SK-N-SH (cell line): ENCODE measurements at regions not wholly inside any gene's neighbourhood (a gene's known extent, or its start where the extent isn't known, plus 50 kb on each side); places are given as distances from the start of the nearest gene placed in this dataset.

Experiments used
- CTCF ChIA-PET: fragments of 300-600, 350-600 bp; formaldehyde crosslinking; extraction: SDS; loops from one replicate; lab custom pipeline; 2021; lab: Yijun Ruan, JAX
- POLR2A ChIA-PET: fragments of 350-600 bp; sonication (Branson Sonifier 250); formaldehyde crosslinking; extraction: SDS; loops from one replicate; lab custom pipeline; 2020; ENCODE audit warnings: antibody characterized with exemption, inconsistent platforms; lab: Yijun Ruan, JAX
- DNase-seq: peaks from one replicate; pipeline ENCODE4 v3.0.0; 2012
- H2AFZ ChIP-seq: fragments of 200-600 bp; sonication (generic); 2 replicates; pipeline ENCODE4 v1.8.1; 2016; ENCODE audit warnings: antibody characterized with exemption, mild to moderate bottlenecking, low read depth
- H3F3A ChIP-seq: fragments of 200-600 bp; sonication (generic); replicated peaks from 2 replicates; pipeline ENCODE3; 2016; ENCODE audit warnings: antibody characterized with exemption, mild to moderate bottlenecking; ENCODE audit not compliant: insufficient read depth
- H3K27ac ChIP-seq, 2 experiments: fragments of 200-500 bp in 1 of 2; fragments of 200-600 bp in 1 of 2; sonication (Bioruptor generic) in 1 of 2; sonication (generic), shearing (Covaris generic) in 1 of 2; 2 replicates each; pipeline versions ENCODE4 v1.5.1 to v1.6.1; 2014 to 2016; ENCODE audit warnings: low read depth in 2 of 2, inconsistent platforms in 1 of 2, low read length in 1 of 2, mild to moderate bottlenecking in 1 of 2, mixed read lengths in 1 of 2
- H3K27me3 ChIP-seq: fragments of 200-600 bp; sonication (generic), shearing (Covaris generic); 2 replicates; pipeline ENCODE4 v1.6.1; 2016; ENCODE audit warnings: mixed run types; ENCODE audit not compliant: insufficient read depth
- H3K36me3 ChIP-seq, 2 experiments: fragments of 200-500 bp in 1 of 2; fragments of 200-600 bp in 1 of 2; sonication (Bioruptor generic) in 1 of 2; sonication (generic) in 1 of 2; replicated peaks in 1 of 2; 2 replicates each; pipeline versions ENCODE3 to v1.5.1; 2014 to 2016; ENCODE audit warnings: low read length in 1 of 2, mild to moderate bottlenecking in 1 of 2; ENCODE audit not compliant: insufficient read depth in 2 of 2, control insufficient read depth in 1 of 2
- H3K4me1 ChIP-seq, 2 experiments: fragments of 200-500 bp in 1 of 2; fragments of 200-600 bp in 1 of 2; sonication (Bioruptor generic) in 1 of 2; sonication (generic), shearing (Covaris generic) in 1 of 2; 2 replicates each; pipeline versions ENCODE4 v1.5.1 to v1.6.1; 2014 to 2016; ENCODE audit warnings: low read depth in 1 of 2, low read length in 1 of 2, mixed run types in 1 of 2; ENCODE audit not compliant: insufficient read depth in 2 of 2, control insufficient read depth in 1 of 2
- H3K4me2 ChIP-seq: fragments of 200-600 bp; sonication (generic), shearing (Covaris generic); 2 replicates; pipeline ENCODE4 v1.6.1; 2017; ENCODE audit warnings: mixed run types
- H3K4me3 ChIP-seq, 2 experiments: fragments of 200-500 bp in 1 of 2; fragments of 200-600 bp in 1 of 2; sonication (Bioruptor generic) in 1 of 2; sonication (generic), shearing (Covaris generic) in 1 of 2; 2 replicates each; pipeline versions ENCODE4 v1.5.1 to v1.8.1; 2014 to 2016; ENCODE audit warnings: low read depth in 2 of 2, inconsistent platforms in 1 of 2, low read length in 1 of 2, mild to moderate bottlenecking in 1 of 2, mixed read lengths in 1 of 2, moderate library complexity in 1 of 2
- H3K79me2 ChIP-seq: fragments of 200-600 bp; sonication (generic); 2 replicates; pipeline ENCODE4 v1.8.1; 2017; ENCODE audit warnings: mild to moderate bottlenecking; ENCODE audit not compliant: insufficient read depth
- H3K9ac ChIP-seq: fragments of 200-600 bp; sonication (generic); 2 replicates; pipeline ENCODE4 v1.6.1; 2017; ENCODE audit warnings: mixed run types
- H3K9me2 ChIP-seq: fragments of 200-600 bp; sonication (generic); 2 replicates; pipeline ENCODE4 v1.6.1; 2017; ENCODE audit warnings: mixed run types
- H3K9me3 ChIP-seq: fragments of 200-600 bp; sonication (generic); 2 replicates; pipeline ENCODE4 v1.6.1; 2017; ENCODE audit warnings: mixed run types, mild to moderate bottlenecking, moderate library complexity
- H4K20me1 ChIP-seq: fragments of 200-600 bp; sonication (generic); 2 replicates; pipeline ENCODE4 v1.6.1; 2017; ENCODE audit warnings: mild to moderate bottlenecking, mixed run types; ENCODE audit not compliant: insufficient read depth
- CHD2 ChIP-seq: fragments of 150-350 bp; IDR thresholded peaks from 2 replicates; pipeline ENCODE4 v1.6.1; 2018; ENCODE audit warnings: low read length; ENCODE audit not compliant: partially characterized antibody
- CTCF ChIP-seq: fragments of 200-600 bp; sonication (generic); IDR thresholded peaks from 2 replicates; pipeline ENCODE4 v1.6.1; 2017; ENCODE audit warnings: antibody characterized with exemption, mild to moderate bottlenecking, moderate library complexity
- ELF1 ChIP-seq: IDR thresholded peaks from 2 replicates; pipeline ENCODE4 v1.4.0; 2012
- EZH2phosphoT487 ChIP-seq: fragments of 200-600 bp; sonication (generic); IDR thresholded peaks from 2 replicates; pipeline ENCODE4 v1.6.1; 2017; ENCODE audit warnings: low read depth, mixed run types, mild to moderate bottlenecking, antibody characterized with exemption, moderate library complexity, borderline replicate concordance
- FOXJ3 ChIP-seq: sonication (generic); formaldehyde crosslinking; IDR thresholded peaks from 2 replicates; pipeline ENCODE4 v1.5.1; 2020; ENCODE audit warnings: mild to moderate bottlenecking, missing genetic modification reagents
- FOXM1 ChIP-seq: IDR thresholded peaks from 2 replicates; pipeline ENCODE4 v1.4.0; 2012; ENCODE audit warnings: low read depth, mild to moderate bottlenecking
- GABPA ChIP-seq: IDR thresholded peaks from 2 replicates; pipeline ENCODE4 v1.4.0; 2012; ENCODE audit warnings: low read depth, mild to moderate bottlenecking
- MAX ChIP-seq: IDR thresholded peaks from 2 replicates; pipeline ENCODE4 v1.4.0; 2012; ENCODE audit warnings: low read depth
- NFIC ChIP-seq: IDR thresholded peaks from 2 replicates; pipeline ENCODE4 v1.4.0; 2012; ENCODE audit warnings: borderline replicate concordance
- NRF1 ChIP-seq: IDR thresholded peaks from 2 replicates; pipeline ENCODE4 v1.6.1; 2012; ENCODE audit warnings: low read depth, mild to moderate bottlenecking, low read length
- POLR2AphosphoS5 ChIP-seq: IDR thresholded peaks from 2 replicates; pipeline ENCODE4 v1.6.1; 2012; ENCODE audit warnings: low read depth, low read length
- RAD21 ChIP-seq: IDR thresholded peaks from 2 replicates; pipeline ENCODE4 v1.6.1; 2012; ENCODE audit warnings: mild to moderate bottlenecking, low read length
- RFX5 ChIP-seq: IDR thresholded peaks from 2 replicates; pipeline ENCODE4 v1.6.1; 2012; ENCODE audit warnings: mild to moderate bottlenecking, improper control_type of control experiment, low read length
- SIN3A ChIP-seq: IDR thresholded peaks from 2 replicates; pipeline ENCODE4 v1.6.1; 2012; ENCODE audit warnings: low read depth, mild to moderate bottlenecking, low read length, moderate library complexity, borderline replicate concordance
- SMC3 ChIP-seq: IDR thresholded peaks from 2 replicates; pipeline ENCODE4 v1.6.1; 2012; ENCODE audit warnings: low read depth, low read length, improper control_type of control experiment
- TAF1 ChIP-seq: IDR thresholded peaks from 2 replicates; pipeline ENCODE4 v1.6.1; 2012; ENCODE audit warnings: low read depth, mild to moderate bottlenecking, low read length, moderate library complexity, borderline replicate concordance
- USF1 ChIP-seq: IDR thresholded peaks from 2 replicates; pipeline ENCODE4 v1.4.0; 2012; ENCODE audit warnings: low read depth, borderline replicate concordance
- USF2 ChIP-seq: fragments of 150-350 bp; IDR thresholded peaks from 2 replicates; pipeline ENCODE4 v1.6.1; 2017; ENCODE audit warnings: antibody characterized with exemption, low read length, low read depth, borderline replicate concordance
- WGBS: methylation state at CpG from one replicate; pipeline ENCODE4 v1.1.6; 2017; ENCODE audit warnings: low lambda C conversion rate; 5-methylcytosine and 5-hydroxymethylcytosine counted together

GRCh38 chr4:34181891-34182290 is 2062.4 kb downstream of the ARAP2 start:
- Histone ChIP-seq H3K9me3 (no peaks in the 10 kb centered on the region), H4K20me1 (no peaks in the 10 kb centered on the region), H3K4me2 (no peak overlapping the region), H3K36me3 (no peaks in the 10 kb centered on the region), H2AFZ (no peak overlapping the region), H3K9me2 (no peaks in the 10 kb centered on the region), H3K4me3 (no peak overlapping the region), H3K79me2 (no peaks in the 10 kb centered on the region), H3K27me3 (no peaks in the 10 kb centered on the region), H3K27ac (peak overlapping the region in 1 of 2 experiments; percentile 84; a peak in 2 of 4 replicates), H3F3A (peaks cover 11% of the 10 kb centered on the region), H3K4me1 (peaks cover 0 to 14% of the 10 kb centered on the region in 2 experiments; a peak in 1 of 4 replicates), H3K9ac (no peak overlapping the region)
- TF ChIP-seq CHD2 (no peak), RAD21 (no peak), SMC3 (no peak), FOXM1 (no peak), ELF1 (no peak), CTCF (no peak), NRF1 (no peak), TAF1 (no peak), NFIC (no peak)
- ChIA-PET CTCF (no interaction called here), POLR2A (no interaction called here)
- no peak for DNase-seq
- 70% methylated on average over 2 of the region's 2 CpGs for WGBS

- Histone ChIP-seq H3K4me2 (no peak overlapping the region), H3K4me3 (no peak overlapping the region), H3K27ac (peak overlapping the region in 1 of 2 experiments; percentile 84; a peak in 1 of 4 replicates), H3K27me3 (no peaks in the 10 kb centered on the region), H3K9ac (no peak overlapping the region), H2AFZ (no peak overlapping the region), H3K9me2 (no peaks in the 10 kb centered on the region), H3K79me2 (no peaks in the 10 kb centered on the region), H3K4me1 (peaks cover 0 to 14% of the 10 kb centered on the region in 2 experiments; a peak in 1 of 4 replicates), H3K36me3 (no peaks in the 10 kb centered on the region), H3F3A (peaks cover 11% of the 10 kb centered on the region), H3K9me3 (no peaks in the 10 kb centered on the region), H4K20me1 (no peaks in the 10 kb centered on the region)
- TF ChIP-seq MAX (no peak), RFX5 (no peak), FOXJ3 (no peak), POLR2AphosphoS5 (no peak), SMC3 (no peak), EZH2phosphoT487 (no peak), SIN3A (no peak), USF2 (no peak), TAF1 (no peak), ELF1 (no peak), GABPA (no peak), CTCF (no peak), USF1 (no peak)
- POLR2A ChIA-PET: no interaction called here
- CTCF ChIA-PET: no interaction called here
- no peak for DNase-seq
- 64% methylated on average over 4 of the region's 4 CpGs for WGBS
These were observed 2062.0 kb downstream of the ARAP2 start for GRCh38 chr4:34182306-34182705.
